ENCODE measurements at regions not wholly inside any gene's neighbourhood (a gene's known extent, or its start where the extent isn't known, plus 50 kb on each side); places are given as distances from the start of the nearest gene placed in this dataset.

- H3K27ac ChIP-seq, result no peak overlapping the region
- TF ChIP-seq ZFX (IDR thresholded peaks at IDR 0.05; ENCODE audit: borderline replicate concordance) (no peak), CTCF (IDR thresholded peaks at IDR 0.05) (no peak)
Measured at GRCh38 chrX:42535233-42535632, 242.7 kb downstream of the PPP1R2C start.

GRCh38 chrX:42533761-42534160, 244.2 kb downstream of the PPP1R2C start:
- H3K27ac ChIP-seq, result no peak overlapping the region
- TF ChIP-seq CTCF (IDR thresholded peaks at IDR 0.05) (no peak), ZFX (IDR thresholded peaks at IDR 0.05; ENCODE audit: borderline replicate concordance) (no peak)

- no peak overlapping the region for H3K27ac ChIP-seq
- TF ChIP-seq ZFX (IDR thresholded peaks at IDR 0.05; ENCODE audit: borderline replicate concordance) (no peak), CTCF (IDR thresholded peaks at IDR 0.05) (no peak)
Measured at GRCh38 chrX:42531441-42531840, 246.5 kb downstream of the PPP1R2C start.

- H3K27ac ChIP-seq, result no peak overlapping the region
- TF ChIP-seq ZFX (IDR thresholded peaks at IDR 0.05; ENCODE audit: borderline replicate concordance), result no peak
- TF ChIP-seq CTCF (IDR thresholded peaks at IDR 0.05), result no peak
Measured at GRCh38 chrX:42530027-42530426, 247.9 kb downstream of the PPP1R2C start.

GRCh38 chrX:42524379-42524778, 253.6 kb downstream of the PPP1R2C start:
- no peak for TF ChIP-seq ZFX (IDR thresholded peaks at IDR 0.05; ENCODE audit: borderline replicate concordance)
- TF ChIP-seq CTCF (IDR thresholded peaks at IDR 0.05), result no peak
- no peak overlapping the region for H3K27ac ChIP-seq

- TF ChIP-seq CTCF (IDR thresholded peaks at IDR 0.05) (peak; percentile 18; the same call in 1 of the 2 replicates), ZFX (IDR thresholded peaks at IDR 0.05; ENCODE audit: borderline replicate concordance) (no peak)
- no peak overlapping the region for H3K27ac ChIP-seq
Measured at GRCh38 chrX:42519666-42520231, 258.2 kb downstream of the PPP1R2C start.

GRCh38 chrX:42515939-42516338, 262.0 kb downstream of the PPP1R2C start:
- TF ChIP-seq ZFX (IDR thresholded peaks at IDR 0.05; ENCODE audit: borderline replicate concordance), result no peak
- TF ChIP-seq CTCF (IDR thresholded peaks at IDR 0.05), result no peak
- no peak overlapping the region for H3K27ac ChIP-seq

Data from 22Rv1 (cell line).